ENCODE measurements at regions not wholly inside any gene's neighbourhood (a gene's known extent, or its start where the extent isn't known, plus 50 kb on each side); places are given as distances from the start of the nearest gene placed in this dataset.

- no peak for DNase-seq
Measured at GRCh38 chr2:237171396-237171795, 85.7 kb downstream of the COPS8 start.

GRCh38 chr2:237171881-237172280, 86.2 kb downstream of the COPS8 start:
- DNase-seq: no peak

- no peak for DNase-seq
Measured at GRCh38 chr2:237177052-237177451, 91.4 kb downstream of the COPS8 start.

DNA sequence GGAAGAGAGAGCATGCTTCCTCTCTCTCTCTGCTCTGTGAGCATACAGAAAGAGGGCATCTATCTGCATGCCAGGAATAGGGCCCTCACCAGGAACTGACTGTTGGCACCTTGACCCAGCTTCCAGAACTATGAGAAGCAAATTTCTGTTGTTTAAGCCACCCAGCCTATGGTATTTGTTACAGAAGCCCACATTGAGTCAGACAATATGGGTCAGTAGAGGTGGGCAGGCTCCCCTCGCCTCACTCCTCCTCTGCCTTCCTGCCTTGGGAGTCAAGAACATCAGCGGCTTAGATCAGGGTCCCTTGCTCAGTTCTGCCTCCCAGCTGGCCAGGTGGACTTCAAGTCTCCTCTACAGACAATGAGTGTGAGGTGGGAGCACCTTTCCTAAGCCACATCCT, 92.3 kb downstream of the COPS8 start:
- no peak for DNase-seq

GRCh38 chr2:237178396-237178795, 92.7 kb downstream of the COPS8 start:
- no peak for DNase-seq

GRCh38 chr2:237179161-237179560, 93.5 kb downstream of the COPS8 start:
- no peak for DNase-seq

DNA sequence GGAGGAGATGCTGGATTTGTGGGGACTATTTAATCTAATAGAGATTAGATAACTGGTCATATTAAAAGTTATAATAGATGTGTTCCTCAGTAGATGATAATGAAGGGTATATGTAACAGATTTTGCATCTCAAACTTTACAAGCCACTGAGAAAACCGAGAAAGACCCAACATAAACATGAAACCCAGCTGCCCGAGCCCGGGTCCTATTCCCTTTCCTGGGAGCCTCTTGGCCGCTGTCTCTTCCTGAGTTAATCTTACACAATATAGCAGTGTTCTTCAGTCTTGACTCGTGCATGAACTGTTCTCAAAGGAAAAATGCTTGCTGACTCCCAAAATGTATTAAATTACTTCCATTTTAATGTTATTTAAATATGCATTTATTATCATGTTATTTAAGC, 94.5 kb downstream of the COPS8 start:
- DNase-seq: no peak

DNA sequence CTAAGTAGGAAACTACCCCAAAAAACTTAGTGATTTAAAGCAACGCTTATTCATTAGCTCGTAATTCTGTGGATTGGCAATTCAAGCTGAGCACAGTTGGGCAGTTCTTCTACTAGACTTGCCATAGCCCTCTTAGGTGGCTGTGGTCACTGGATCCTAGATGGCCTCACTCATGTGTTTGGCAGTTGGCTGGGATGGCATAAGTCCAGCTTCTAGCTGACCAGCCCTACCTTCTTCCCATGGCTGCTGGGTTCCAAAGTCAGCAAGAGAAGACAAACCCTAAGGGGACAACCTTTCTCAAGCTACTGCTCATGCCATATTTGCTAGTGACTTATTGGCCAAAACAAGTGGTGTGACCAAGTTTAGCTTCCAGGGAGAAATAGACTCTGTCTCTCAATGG, 95.3 kb downstream of the COPS8 start:
- DNase-seq: no peak

- no peak for DNase-seq
Measured at GRCh38 chr2:237181844-237182243, 96.2 kb downstream of the COPS8 start.

- DNase-seq: no peak
Measured at GRCh38 chr2:237182422-237183123, 96.9 kb downstream of the COPS8 start.

- DNase-seq: no peak
Measured at GRCh38 chr2:237184192-237184918, 98.7 kb downstream of the COPS8 start.

GRCh38 chr2:237184919-237185552, 99.3 kb downstream of the COPS8 start:
- DNase-seq: no peak

DNA sequence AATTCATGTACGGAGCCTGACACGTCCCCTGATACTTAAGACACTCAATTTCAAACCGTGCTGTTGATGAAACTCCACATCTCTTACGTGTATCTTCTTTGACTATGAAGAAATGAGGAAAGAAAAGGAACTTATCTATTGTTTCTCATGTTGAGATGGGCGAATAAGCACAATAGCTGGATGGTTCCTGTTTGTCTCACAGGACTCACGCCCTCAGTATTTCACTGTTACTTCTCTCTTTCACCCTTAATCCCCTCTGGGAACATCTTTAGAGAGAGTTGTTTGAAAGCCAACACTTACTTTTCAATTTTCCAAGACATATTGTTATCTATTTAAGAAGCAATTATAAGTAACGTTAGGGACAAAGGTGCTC, 99.8 kb downstream of the COPS8 start:
- DNase-seq: no peak

DNA sequence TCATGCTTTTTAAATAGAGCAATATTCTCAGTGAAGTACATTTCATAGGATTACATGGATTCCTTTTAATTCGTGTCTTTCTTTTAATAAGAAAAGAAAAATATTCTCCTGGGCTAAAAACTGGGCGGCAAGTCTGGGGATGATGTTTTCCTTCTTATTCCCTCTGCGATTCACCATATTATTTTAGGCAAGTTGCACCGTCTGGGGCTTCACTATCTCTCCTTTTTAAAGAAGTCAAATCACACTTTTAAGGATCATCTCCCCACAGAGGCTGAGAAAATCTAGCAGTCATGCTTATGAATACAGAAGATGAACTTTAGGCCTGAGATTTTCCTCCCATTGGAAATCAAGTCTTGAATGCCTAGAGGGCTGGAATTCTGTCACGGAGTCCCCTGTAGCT, 104.1 kb downstream of the COPS8 start:
- DNase-seq: no peak

- no peak for DNase-seq
Measured at GRCh38 chr2:237190966-237191713, 105.5 kb downstream of the COPS8 start.

- no peak for DNase-seq
Measured at GRCh38 chr2:237191714-237192081, 106.0 kb downstream of the COPS8 start.

DNA sequence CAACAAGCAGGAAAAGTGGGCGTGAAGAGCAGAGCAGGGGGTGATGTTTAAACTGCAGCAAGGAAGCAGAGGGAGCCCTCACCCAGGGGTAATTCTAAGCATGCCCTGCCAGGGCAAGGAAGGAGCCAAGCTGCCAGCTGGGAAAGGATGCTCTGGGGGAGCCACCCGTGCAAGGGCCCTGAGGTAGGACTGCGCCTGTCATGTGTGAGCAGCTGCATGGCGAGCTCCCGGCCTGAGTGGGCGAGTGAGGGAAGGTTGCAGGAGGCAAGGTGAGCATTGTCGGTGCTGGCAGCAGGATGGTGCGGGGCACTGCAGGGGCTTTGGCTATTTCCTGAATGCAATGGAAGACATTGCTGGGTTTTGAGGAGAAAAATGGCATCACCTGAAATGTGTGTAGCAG, 107.2 kb downstream of the COPS8 start:
- no peak for DNase-seq

GRCh38 chr2:237193436-237193835, 107.7 kb downstream of the COPS8 start:
- no peak for DNase-seq

DNA sequence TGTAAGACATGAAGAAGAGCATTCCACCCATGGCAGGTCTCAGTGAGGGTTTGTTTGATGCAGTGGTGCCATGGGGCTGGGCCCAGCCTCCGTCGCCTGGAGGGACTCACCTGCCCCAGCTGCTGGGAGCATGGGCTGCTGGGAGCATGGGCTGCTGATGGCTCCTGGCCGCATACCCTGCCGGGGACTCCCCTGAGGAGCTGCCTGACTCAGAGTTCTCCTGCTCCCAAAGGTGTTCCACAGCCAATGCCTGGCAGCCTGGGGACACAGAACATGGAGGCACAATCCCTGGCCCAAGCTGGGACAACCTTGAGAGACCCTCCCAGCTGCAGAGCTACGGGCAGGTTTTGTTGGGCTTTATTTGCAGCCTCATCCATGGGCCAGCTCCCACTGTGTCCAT, 108.4 kb downstream of the COPS8 start:
- no peak for DNase-seq

- DNase-seq: no peak
Measured at GRCh38 chr2:237194906-237195305, 109.2 kb downstream of the COPS8 start.

GRCh38 chr2:237195396-237196120, 109.9 kb downstream of the COPS8 start:
- DNase-seq: no peak

DNA sequence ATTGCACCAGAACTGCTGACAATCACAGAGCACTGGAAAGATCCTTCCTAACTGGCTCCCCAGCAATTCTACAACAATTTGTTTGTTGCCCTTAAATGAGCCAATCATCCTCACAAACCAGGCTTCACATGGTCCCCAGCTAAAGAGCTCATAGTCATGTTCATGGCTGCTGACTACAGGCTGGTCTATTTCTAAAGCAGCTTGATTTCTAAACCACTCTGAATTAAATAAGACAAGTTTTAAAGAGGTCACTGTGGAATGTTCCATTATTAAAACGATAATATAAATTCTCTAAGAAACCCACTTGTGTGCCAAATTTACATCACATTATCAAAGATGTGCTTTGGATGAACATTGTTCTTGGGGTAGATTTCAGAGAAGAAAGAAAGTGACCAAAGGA, 110.7 kb downstream of the COPS8 start:
- DNase-seq: no peak
